ENCODE measurements at regions not wholly inside any gene's neighbourhood (a gene's known extent, or its start where the extent isn't known, plus 50 kb on each side); places are given as distances from the start of the nearest gene placed in this dataset.
"Not testable (repeated sequence)": the region's sequence is repeated elsewhere in the genome, so short reads cannot be mapped to it uniquely, and the experiment has no call there.

DNA sequence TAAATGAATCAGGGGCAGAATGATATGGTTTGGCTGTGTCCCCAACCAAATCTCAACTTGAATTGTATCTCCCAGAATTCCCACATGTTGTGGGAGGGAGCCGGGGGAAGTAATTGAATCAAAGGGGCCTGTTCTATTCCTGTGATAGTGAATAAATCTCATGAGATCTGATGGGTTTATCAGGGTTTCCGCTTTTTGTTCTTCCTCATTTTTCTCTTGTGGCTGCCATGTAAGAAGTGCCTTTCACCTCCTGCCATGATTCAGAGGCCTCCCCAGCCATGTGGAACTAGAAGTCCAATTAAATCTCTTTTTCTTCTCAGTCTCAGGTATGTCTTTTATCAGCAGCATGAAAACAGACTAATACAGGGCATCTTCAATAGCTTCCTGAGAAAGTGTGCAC is 107.0 kb downstream of the OTUD1 start:
- FAIRE-seq: not testable (repeated sequence)

GRCh38 chr10:23556727-23557440 is 118.0 kb downstream of the OTUD1 start:
- FAIRE-seq: no peak

- no peak for FAIRE-seq
Observed at GRCh38 chr10:23557777-23558176, 118.9 kb downstream of the OTUD1 start.

GRCh38 chr10:23558361-23558799 is 119.5 kb downstream of the OTUD1 start:
- FAIRE-seq: no peak

DNA sequence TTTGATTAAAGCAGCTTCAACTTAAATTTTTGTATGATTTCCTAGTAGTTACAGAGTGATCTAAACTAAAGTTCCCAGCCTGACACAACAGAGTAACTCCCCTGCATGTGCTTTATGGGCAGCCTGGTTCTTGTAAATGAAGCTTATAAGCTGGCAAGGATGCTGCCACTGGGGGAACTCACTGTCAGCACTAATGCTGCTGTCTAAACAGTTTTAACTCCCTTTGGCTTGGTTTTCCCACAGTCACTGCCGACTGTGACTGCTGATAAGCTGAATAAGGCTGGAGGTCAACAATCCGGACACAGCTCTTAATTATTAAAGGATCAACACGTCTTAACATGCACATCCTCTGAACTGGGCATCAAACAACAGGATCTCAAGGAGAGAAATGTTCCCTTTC is 130.1 kb downstream of the OTUD1 start:
- FAIRE-seq: no peak

DNA sequence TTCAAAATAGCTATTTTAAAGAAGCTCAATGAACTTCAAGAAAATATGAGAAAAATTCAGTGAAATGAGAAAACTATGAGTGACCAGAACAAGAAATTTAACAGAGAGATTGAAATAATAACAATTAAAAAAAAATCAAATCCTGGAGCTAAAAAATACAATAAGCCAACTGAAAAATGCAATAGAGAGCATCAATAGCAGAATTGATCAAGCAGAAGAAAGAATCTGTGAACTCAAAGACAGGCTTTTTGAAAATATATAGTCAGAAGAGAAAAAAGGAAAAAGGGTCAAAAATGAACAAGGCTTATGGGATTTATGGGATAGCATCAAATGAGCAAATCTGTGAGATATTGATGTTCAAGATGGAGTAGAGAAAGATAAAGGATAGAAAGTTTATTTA is 133.0 kb downstream of the OTUD1 start:
- no peak for FAIRE-seq

- FAIRE-seq: no peak
Observed at GRCh38 chr10:23581906-23582450, 143.1 kb downstream of the OTUD1 start.

DNA sequence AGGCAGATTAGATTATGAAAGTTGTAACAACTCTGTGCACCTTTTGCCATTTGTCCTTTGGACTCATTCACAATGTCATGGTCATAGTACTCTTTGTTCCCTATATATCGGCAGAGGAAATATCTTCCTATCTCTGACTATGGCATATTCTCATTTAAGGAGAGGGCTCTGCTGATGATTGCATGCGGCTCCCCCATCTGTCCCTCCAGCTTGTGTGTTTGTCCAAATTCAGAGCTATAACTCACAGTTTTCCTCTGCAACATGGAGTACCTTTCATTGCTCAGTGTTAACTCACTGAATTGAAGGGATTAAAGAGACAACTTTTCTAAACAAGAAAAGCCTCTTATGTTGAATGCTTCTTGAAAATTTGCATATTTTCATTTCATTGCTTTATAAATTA is 145.5 kb downstream of the OTUD1 start:
- FAIRE-seq: no peak

GRCh38 chr10:23585186-23585585 is 146.3 kb downstream of the OTUD1 start:
- FAIRE-seq: no peak

GRCh38 chr10:23585666-23586065 is 146.8 kb downstream of the OTUD1 start:
- FAIRE-seq: no peak

GRCh38 chr10:23595278-23595677 is 156.4 kb downstream of the OTUD1 start:
- not testable (repeated sequence) for FAIRE-seq

DNA sequence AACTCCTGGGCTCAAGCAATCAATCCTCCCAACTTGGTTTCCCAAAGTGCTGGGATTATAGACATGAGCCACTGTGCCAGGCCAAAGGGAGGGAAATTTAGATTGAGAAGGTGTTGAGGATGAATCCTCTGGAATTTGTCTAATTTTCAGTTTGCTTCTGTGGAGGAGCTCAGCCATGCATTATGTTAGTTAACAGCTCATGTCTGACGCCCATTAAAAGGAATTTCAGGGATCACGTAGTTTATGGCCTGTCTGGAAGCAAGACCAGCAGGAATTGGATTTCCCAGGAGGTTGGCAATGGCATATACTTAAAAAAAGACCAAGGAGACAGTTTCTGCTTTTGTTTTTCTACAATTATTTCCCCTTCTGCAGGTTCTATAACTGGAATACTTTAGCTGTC is 165.7 kb downstream of the OTUD1 start:
- FAIRE-seq: no peak

DNA sequence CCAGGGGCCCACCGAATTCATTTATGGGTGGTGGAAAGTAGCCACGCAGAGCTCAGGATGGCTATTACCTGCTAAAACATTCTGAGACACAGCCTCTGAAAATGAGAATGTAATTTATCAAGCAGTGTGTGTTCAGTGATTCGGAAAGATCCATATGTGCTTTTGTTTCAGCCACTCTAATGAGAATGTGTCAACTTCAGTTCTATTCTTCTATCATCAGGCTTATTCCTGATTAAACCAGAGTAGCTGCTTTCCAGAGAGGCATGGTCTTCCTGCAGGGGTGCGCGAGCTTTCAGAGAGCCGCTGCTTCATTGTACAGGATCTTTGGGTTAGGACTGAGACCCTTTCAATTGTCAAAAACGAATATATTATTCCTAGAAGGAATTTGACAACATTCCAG is 167.6 kb downstream of the OTUD1 start:
- no peak for FAIRE-seq

- no peak for FAIRE-seq
Observed at GRCh38 chr10:23608926-23609325, 170.1 kb downstream of the OTUD1 start.

GRCh38 chr10:23610626-23611307 is 171.9 kb downstream of the OTUD1 start:
- no peak for FAIRE-seq

DNA sequence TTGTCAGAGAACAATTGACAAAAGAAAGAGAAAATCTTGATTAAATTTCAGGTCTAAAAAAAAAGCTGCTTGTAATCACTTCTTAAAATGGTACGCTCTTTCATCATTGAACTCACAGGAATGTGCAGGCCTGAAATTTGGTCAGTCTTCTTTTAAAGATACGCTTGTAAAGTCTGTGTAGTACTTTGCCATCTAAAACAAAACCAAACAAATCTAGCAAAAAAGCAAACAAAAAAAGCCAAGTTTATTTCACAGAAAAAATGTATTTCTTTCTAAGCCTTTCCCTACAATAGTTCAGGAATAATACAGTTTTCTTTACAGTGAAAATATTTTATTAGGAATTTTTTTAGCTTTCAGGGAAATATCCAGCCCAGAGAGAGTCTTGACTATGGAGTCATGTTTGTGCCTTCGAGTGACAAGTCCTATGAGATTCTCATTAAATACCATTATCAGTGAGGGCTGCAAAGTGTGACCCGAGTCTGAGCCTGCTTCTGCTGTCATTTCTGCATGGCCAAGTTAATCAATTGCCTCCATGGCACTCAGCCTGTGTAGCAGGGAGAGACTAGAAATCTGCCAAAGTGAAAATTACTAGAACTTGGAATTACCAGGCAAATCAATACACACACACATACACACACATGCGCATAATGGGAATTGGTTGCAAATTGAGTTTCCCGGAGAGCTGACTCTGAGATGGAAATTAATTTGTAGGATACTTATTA is 172.6 kb downstream of the OTUD1 start:
- FAIRE-seq: no peak

DNA sequence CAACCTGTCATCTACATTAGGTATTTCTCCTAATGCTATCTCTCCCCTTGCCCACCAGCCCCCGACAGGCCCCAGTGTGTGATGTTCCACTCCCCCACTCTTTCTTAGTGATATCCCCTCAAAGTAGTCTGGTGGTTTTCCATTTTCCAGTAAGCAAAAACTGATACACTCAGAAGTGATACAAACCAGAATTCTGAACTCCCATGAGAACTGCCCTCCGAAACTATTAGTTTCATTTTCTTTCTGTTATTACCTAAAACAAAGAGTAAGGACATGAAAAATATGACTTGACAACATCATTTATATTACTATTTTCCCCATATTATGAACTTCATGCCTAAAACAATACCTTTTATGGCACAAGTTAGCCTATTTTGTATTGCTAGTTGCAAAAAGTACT is 175.0 kb downstream of the OTUD1 start:
- FAIRE-seq: no peak

DNA sequence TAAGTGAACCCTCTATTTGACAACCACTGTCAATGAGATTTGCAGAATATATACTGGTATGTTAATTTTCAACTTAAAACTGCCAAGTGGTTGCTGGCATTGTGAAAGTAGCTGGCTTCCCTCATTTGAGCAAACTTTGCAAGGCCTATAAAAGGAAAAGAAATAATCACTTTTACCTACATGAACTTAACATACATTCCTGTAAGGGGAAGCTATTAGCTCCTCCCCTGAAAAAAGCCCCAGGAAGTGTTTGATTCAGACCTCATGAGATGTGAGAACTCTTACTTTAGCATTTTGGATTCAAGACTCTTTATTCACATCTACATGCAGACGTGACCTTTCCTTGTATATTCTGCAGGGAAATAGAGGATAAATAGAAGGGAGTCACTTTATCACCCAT is 175.6 kb downstream of the OTUD1 start:
- no peak for FAIRE-seq

DNA sequence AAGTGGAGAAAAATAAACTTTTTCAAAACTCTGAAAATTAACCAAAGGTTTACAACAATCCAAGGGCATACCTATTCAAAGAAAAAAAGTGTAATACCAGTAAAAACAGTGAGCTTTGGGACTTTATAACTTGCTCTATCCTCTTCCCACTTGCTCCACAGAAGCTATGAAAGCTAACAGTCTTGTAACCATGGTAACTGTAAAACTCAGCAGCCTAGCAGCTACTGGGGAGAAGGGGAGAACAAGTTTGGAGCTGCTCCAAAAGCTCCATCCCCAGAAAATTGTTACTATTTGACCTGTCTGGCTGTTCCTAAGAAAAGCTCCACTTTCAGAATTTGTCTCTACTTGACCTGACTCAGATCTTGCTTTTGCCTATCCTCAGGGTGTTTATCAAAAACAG is 191.5 kb downstream of the OTUD1 start:
- no peak for FAIRE-seq

DNA sequence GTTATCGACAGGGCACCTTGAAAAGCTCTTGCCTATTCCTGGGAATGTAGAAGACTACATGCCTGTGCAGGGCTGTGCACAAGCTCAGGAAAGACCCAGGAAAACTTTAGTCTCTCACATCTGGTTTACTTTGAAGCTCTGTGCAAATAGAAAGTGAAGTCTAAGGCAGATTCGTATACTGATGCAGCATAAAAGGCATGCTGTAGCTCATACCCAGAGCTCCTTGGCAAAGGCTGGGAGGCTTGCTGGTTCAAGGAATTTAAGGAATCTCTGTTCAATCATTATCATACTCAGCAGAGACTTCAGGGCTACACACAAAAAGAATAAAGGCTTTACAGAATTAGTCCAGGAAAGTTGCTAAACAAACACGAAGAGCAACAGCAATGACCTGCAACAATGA is 192.0 kb downstream of the OTUD1 start:
- FAIRE-seq: no peak

DNA sequence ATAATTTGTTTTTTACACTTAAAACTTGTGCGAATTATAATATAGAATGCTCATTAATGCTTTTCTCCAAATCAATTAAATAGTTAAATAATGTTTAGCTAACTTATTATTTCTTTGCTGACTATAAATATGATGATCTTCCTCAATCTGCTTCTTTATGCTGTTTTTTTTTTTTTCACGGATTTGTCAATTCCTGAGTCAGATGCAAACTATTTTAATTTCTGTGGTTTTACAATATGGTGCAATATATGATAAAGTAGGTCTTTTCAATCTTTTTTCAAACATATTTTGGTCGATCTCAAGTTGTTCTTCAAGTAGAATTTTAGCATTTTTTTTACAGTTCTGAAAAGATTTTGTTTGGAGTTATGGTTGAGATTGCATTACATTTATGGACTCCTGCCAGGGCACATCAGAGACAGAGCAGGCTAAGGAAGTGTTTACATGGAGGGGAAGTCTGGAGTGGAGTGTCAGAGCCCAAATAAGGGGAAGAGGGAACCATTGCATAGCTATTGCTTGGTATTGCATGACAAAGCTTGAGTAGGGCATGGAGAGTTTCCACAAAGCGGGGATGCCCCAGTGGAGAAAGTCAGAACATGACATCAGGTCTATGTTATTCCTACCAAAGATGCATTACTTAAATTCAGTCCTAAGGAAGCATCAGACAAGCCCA is 204.4 kb downstream of the OTUD1 start:
- no peak for FAIRE-seq

DNA sequence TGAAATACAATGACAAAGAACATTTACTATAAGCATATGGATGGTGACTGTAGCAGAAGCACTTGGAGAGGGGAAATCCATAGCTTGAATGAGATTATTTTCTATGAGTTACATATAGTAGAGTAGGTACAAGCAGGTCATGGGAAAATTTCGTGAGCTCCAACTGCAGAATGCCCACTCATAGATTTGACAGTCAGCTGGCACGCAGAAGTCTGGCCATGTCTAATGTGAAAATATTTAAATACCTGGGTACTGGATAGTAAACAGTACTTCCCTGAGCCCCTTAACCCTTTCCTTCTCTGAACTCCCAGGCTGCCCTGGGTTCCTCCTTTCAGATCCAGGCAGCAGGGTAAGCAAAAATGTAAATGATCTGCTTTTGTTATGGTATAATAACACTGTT is 209.7 kb downstream of the OTUD1 start:
- no peak for FAIRE-seq

DNA sequence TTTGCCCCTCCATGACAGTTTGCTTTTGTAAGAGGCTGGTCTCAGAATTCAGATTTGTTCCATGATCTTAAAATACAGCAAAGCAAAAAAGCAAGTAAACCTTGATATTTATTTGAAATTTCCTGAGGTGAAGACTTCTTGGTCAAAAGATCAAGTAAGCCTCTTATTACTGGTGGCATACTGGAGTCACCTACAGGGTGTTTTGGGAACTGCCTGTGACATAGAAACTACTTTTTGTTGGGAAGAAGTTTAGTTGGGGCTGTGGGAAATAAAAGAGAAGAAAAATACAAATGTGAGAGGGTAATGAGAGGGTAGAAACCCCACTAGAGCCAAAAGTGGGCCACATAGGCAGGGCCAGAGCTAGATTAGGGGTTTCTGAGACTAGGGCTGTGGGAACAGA is 217.9 kb downstream of the OTUD1 start:
- FAIRE-seq: no peak
